HG03095 (cell line): ENCODE measurements at regions not wholly inside any gene's neighbourhood (a gene's known extent, or its start where the extent isn't known, plus 50 kb on each side); places are given as distances from the start of the nearest gene placed in this dataset.
A peak's percentile ranks its signal among the peaks of the same experiment; 100 is the strongest.
"Not testable (repeated sequence)": the region's sequence is repeated elsewhere in the genome, so short reads cannot be mapped to it uniquely, and the experiment has no call there.

Experiments
- ATAC-seq: cut with Tn5 transposase; IDR thresholded peaks from one replicate; pipeline ENCODE4 v1.9.1; 2021; ENCODE audit warnings: moderate library complexity; ENCODE audit not compliant: unreplicated experiment

DNA sequence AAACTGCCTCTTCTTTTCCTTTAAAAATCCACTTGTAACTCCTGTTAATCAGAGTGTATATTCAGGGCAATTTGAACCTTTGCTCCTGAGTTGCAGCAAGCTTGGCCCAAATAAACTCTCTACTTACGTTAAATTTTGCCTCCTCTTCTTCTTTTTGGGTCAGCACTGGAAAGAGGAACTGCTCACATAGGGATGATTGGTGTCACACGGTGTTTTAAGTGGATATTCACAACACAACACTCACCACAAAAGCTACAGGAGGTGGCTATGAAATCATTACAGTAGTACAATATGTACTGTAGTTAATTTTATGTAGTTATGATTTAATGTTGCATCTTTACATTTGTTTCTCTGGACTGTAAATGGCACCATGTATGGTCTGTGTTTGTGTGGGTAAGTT, 96.8 kb upstream of the DOCK9 start:
- no peak for ATAC-seq

DNA sequence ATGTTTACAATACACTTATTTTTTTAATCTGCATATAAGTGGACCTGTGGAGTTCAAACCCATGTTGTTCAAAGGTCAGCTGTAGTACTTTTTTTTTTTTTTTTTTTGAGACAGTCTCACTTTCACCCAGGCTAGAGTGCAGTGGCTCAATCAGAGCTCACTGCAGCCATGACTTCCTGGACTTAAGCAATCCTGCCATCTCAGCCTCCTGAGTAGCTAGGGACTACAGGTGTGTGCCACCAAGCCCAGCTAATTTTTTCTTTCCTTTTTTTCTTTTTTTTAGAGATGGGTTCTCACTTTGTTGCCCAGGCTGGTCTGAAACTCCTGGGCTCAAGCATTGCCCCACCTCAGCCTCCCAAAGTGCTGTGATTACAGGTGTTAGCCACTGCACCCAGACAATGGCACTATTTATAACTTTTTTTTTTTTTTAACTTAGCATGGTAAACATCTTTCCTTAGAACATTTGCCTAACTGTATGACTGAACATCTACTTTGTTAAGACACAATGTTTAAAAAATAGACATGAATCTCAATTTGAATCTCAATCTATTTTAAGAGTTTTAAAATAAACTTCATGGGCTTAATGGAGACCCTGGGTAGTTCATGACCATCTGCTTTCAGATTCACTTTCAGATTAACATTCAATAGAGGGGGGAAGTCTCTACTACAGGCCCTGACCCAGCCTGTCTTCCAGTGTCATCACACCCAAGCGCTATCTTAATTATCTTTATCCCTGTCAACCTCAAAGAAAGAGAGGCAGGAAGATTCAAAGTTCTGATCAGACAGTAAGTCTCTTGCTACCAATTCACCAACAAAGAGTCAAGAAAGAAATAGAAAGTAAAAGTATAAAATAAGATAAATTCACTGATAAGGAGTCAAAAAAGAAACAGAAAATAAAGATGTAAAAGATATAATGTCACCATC, 97.7 kb upstream of the DOCK9 start:
- ATAC-seq = peak; percentile 86

DNA sequence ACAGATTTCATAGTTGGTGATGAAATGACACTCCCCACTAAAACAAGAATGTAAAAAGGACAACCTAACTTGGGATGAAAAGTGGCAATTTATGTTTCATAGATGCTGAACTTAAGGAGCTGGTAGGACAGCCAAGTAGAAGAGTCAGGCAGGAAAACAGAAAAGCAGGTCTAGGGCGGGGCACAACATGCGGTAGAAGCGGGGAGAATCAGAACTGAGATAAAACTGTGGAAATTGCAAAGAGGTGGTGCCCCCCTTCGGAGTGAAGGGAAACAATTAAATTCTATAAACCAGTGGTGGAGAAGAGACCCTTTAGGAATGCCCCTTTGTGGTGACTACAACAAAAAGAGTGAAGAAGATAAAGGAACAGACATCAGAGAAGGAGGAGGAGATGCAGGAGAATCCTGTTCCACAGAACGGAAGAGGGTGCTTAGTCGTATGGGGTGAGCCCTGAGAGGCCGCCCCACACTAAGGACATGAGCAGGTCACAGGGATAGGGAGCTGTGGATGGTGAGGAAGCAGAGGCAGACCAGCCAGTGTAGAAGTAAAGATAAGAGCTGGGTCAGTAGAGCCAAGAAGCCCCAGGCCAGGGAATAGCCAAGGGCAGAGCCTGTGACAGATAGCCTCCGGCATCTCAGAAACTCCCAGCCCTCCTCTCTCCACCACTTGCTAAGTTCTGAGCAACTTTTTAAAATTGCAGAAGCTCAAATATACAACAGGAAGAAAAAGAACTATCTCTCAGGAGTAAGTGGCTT, 100.3 kb upstream of the DOCK9 start:
- no peak for ATAC-seq

DNA sequence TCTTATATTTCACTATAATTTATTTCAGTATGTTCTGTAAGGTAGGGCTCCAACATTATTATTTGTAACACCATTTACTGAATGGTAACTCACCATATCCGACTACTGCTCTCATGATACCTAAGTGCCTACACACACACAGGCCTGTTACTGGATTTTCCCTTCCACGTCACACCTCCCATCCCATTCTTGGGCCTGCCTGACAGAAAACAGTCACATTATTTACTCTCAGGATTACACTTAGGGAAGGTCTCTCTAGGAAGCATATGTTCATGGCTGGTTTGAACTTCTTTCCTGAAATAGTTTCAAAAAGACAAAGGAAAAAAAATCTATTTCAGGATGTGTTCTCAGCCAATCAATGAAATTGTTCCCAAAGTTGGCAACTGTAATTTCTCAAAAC, 102.3 kb upstream of the DOCK9 start:
- no peak for ATAC-seq

DNA sequence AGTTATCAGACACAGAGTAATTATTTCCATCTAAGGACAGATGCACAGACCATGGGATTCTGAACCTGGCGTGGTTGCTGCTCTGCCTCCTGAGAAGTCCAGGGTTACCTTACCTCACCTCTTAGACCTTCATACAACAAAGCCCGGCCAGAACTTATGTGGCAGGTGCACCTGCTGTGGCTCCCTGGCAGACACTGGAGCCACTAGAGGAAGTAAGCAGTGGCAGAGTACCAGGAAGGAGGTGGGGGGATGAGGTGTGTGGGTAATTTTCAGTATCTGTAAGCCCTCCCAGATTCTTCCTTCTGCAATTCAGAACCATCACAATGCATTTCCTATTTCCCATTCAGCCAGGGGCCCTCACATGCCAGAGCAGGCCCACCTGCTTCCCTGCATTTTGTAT, 106.1 kb upstream of the DOCK9 start:
- ATAC-seq = no peak

DNA sequence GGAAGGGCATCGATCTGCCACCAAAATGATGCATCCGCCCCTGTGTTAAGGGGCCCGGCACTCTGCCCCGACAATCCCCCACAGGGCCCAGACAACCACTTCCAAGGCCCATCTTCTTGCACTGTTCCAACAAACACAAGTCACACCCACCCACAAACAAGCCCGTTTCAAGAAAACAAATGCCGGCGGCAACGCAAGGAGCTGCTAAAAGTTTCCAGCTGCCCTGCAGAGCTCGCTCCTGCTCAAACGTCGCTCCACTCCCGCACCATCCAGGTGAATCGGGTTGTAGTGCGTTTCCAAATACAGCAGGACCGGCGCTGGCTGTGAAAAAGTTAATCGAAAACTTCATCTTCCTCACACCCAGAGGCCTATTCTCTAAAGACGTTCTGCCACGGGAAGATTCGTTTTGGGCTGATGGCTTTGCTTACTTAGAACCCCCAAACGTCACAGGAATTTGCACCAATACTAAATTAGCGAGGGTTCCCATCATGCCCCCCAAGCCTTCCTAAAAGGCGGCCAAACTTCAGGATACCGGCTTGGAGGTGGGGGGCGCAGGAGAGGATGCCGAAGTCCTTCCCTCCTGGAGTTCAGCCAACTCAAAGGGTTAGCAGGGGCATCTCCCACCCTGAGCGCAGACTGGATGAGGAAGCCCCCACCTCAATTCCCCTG, 107.4 kb upstream of the DOCK9 start:
- no peak for ATAC-seq

DNA sequence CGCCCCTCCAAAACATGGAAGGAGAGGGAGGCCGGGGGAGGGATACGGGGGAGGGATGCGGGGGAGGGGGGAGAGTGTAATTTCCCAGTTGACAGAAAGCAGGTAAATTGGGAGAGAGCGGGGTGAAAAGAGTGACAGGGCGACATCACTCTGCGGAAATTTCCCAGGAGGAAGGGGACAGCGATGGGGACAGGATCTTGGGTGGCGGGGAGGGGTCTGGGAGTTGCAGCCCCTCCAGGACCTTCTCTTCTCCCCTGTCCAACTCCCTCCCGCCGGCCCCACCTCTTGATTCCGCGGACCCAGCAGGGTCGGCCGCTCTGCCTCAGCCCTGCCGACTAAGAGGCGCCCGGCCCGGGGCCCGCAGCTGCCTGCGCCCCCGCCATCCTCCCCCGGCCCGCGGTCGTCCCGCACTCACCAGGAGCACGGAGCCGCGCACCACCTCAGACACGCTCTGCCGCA, 108.0 kb upstream of the DOCK9 start:
- ATAC-seq = no peak

DNA sequence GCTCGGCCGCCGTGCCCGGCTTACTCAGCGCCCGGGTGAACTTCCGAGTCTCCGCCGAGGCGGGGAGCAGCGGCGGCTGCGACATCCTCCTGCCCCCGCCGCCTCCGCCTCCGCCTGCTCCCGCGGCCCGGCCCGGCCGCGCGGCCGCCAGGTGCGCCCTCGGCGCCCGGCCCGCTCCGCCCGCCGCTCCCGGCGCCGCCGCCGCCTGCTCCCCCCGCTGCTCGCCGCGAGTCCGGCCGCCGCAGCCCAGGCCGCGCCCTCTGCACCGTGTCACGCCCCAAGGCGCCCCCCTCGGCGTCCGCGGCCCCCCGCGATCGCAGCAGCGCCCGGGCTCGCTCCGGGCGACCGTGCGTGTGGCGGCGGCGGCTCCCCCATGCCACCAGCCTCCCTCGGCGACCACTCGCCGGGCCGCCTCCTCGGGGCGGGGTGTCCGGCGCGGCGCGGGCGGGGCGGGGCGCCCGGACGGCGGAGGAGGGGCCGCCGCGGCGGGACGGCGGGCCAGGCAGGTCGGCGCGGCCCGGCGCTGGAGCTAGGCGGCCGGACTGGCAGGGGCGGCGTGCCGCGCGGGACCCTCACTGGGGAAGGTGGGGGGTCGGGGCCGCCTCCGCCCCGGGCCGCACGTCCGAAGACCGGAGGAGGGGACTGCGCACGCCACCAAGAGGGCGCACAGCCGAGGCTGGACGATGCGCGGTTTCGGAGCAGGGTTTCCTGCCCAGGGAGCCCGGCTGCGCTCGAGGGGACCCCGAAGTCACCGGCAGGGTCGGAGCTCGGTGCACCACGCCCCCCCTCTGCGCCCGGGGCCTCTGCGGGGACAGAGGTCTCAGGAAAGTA, 108.6 kb upstream of the DOCK9 start:
- ATAC-seq = peak; percentile 38

DNA sequence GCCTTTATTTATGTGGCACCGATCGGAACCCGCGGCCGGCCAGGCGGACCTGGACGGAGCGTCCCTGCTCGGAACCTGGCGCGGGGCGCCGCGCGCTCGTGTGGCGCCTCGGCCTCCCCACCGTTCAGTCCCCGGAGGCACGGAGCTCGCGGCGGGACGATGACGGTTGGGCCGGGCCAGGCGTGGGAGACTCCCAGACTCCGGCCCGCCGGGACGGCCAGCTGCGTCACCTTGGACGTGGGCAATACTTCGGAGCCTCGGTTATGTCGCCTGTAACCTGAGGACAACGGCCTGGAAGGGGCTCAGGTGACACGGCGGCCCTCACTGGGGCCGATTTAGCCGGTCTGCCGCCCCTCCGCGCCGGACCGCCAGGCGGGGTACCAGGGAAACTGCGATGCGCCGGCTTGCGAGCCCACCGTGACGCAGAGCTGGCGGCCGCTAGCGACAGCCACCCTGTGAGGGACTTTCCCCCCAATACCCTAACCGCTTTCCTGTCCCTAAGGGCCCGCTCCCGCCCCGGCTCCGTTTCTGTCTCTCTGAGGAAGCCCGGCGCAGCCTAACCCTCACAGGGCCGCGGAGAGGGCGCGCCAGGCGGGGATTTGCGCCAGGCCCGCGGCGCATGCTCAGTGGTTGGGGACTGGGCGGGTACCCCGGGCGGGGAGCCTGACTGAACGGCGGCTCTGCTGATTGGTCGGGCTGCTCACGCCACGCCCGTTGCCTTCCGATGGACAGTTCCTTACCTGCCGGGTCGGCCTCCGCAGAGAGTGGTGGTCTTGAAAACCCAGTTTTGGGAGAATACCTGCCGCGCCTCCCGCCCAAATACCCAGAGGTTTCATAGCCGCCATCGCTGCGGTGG, 109.5 kb upstream of the DOCK9 start:
- ATAC-seq = peak; percentile 88

DNA sequence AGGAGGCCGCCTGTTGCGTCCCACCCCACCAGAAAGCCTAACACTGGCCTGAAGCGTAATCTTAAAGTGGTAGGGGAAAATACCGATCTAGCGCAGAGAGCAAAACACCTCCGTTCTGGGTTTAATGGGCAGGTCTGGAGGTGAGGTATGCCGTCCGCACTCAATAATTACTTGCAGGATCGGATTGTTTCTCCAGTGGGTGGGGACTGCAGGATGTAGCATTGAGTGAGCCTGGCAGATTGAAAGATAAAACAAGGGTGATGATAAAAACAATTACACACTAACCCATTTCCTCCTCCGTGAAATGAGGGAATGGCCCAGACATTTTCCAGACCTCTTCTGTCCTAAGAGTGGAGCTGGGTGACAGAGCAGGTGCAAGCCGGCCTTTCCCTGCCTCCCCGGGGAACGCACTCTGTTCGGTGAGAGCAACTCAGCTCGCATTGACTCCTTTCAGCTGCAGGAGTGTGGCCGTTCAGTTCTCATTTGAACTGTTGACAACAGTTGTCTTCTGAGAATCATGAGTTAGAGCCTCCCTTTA, 110.2 kb upstream of the DOCK9 start:
- peak; percentile 26 for ATAC-seq

DNA sequence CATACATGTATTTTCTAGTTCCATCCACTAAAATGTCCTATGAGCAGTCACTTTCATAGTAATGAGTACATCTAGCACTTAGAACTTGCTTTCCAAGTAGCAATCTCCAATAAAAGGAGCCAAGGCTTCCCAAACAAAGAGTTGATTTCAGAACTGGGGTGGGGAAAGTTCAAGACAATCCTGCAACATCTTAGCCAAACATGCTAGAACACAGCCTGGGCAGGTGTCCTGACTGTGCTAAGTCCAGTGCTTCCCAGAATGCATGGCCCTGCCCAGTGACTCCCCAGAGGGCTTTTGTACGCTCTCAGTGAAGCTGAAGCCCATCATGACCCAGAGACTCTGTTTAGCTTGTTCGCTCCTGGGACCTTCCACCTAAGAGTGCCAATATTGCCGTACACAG, 106.7 kb upstream of the UBAC2 start:
- no peak for ATAC-seq

DNA sequence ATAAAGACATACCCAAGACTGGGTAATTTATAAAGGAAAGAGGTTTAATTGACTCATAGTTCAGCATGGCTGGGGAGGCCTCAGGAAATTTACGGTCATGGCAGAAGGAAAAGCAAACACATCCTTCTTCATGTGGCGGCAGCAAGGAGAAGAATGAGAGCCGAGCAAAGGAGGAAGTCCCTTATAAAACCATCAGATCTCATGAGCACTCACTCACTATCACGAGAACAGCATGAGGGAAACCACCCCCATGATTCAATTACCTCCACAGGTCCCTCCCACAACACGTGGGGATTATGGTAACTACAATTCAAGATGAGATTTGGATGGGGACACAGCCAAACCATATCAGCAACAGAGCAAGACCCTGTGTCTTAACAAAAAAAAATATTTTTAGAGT, 98.8 kb upstream of the UBAC2 start:
- not testable (repeated sequence) for ATAC-seq

DNA sequence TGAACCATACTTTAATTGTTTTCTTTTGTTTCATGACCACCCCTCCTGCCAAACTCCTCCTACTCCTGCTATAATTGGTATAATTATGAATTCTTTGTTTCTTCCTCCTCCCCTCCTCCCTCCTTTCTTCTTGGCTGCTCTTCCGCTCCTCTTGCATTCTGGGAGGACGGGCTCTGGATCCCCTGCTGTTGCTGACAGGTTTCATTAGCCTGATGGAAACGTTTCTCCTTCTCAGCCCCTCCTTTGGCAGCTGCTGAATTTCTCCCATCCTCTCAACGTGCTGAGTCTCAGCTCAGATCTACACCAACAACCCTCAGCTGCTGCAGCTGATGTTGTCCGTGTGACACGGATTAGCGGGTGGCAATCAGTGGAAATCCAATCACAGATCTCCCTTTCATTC, 97.1 kb upstream of the UBAC2 start:
- ATAC-seq = no peak

DNA sequence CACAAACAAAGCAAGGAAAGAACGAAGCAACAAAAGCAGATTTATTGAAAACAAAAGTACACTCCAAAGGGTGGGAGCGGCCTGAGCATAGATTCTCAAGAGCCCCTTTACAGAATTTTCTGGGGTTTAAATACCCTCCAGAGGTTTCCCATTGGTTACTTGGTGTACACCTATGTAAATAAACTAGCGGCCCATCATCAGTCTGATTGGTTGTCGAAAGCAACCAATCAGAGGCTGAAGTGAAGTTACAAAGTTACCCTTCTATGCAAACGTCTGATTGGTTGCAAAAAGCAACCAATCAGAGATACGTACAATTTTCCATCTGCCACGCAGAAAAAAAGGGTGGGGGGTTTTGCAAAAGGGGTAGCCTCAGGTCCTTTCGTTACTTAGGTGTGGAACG, 96.3 kb upstream of the UBAC2 start:
- no peak for ATAC-seq

DNA sequence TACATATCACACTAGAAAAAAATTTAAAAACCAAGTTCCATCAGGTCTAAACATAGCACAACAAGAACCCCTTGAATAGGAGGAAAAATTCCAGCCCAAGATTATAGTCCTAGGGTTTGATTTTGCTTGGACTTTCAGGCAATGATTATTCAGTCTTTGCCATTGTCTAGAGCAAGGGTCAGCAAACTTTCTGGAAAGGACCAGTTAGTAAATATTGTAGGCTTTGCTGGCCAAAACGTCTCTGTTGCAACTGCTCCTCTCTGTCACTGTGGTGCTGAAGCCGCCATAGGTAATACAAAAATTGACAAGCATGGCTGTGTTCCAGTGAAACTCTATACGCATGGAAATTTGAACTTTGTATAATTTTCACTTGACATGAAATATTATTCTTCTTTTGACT, 95.5 kb upstream of the UBAC2 start:
- no peak for ATAC-seq

DNA sequence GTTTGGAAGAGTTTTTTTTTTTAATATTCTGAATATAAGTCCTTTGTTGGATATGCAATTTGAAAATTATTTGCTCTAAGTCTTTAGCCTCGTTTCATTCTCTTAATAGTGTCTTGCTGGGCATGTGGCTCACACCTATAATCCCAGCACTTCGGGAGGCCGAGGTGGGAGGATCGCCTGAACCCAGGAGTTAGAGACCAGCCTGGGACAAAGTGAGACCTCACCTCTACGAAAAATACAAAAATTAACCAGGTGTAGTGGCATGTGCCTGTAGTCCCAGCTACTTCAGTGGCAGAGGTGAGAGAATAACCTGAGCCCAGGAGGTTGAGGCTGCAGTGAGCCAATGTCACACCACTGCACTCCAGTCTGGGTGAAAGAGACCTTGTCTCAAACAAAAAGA, 87.3 kb upstream of the UBAC2 start:
- no peak for ATAC-seq

DNA sequence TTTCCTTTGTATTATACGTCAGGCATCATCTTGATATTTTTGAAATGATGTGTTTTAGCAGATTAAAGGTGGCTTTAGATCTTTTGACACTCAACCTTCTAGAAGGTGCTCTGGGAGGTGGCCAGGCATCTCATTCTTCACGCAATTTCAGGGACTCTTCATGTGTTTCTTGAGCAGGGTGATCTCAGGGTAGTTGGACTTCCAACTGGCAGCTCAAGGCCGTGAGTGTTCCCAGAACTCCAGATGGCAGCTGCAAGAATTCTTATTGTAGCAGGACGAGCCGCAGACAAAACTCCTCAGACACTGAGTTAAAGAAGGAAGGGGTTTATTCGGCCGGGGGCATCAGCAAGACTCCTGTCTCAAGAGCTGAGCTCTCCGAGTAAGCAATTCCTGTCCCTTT, 82.5 kb upstream of the UBAC2 start:
- no peak for ATAC-seq

DNA sequence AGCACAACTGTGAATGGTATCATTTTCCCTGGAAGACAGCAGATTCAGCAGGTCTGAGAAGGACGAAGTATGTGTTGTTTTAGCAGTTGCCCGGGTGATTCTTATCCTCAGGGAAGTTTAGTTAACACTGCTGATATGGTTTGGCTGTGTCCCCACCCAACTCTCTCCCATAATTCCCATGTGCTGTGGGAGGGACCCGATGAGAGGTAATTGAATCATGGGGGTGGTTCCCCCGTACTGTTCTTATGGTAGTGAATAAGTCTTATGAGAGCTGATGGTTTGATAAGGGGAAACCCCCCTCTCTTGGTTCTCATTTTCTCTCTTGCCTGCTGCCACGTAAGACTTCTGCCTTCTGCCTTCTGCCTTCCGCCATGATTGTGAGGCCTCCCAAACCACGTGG, 81.0 kb upstream of the UBAC2 start:
- no peak for ATAC-seq

DNA sequence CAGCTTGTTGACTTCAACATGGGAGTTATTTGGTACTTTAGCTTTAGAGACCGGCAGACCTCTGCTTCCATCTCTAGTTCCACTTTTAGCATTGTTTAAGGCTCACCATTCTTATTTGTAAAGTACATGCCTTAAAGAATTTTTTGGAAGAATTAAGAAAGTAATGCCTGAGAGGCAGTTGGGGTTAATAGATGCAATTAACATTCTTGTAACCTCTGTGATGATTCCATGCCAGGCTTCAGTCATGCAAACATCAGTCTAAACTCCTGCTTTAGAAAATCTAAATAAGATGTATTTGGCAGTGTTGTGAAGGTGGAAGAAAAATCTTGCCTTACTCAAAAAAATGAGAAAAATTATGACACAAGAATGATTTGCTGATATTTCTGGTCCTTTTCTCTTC, 79.9 kb upstream of the UBAC2 start:
- no peak for ATAC-seq

DNA sequence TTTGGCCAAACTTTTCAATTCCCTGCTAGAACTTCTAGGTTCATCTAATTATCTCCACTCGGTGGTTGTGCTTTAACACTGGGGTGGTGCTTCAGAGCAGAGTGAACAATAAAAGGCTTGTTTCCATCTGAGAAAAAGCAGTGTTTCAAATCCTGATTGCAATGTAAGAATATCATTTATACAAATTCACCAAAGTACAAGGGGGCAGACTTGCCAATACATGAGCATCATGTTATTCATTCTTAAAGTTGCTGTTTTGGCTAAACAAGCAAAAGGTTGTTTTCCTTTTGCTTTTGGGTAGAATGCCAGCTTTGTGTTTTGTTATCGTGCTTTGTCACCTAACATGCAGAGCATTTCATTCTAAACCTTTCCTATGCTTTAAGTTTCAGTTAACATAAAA, 78.5 kb upstream of the UBAC2 start:
- no peak for ATAC-seq
